ENCODE measurements at regions not wholly inside any gene's neighbourhood (a gene's known extent, or its start where the extent isn't known, plus 50 kb on each side); places are given as distances from the start of the nearest gene placed in this dataset.

DNA sequence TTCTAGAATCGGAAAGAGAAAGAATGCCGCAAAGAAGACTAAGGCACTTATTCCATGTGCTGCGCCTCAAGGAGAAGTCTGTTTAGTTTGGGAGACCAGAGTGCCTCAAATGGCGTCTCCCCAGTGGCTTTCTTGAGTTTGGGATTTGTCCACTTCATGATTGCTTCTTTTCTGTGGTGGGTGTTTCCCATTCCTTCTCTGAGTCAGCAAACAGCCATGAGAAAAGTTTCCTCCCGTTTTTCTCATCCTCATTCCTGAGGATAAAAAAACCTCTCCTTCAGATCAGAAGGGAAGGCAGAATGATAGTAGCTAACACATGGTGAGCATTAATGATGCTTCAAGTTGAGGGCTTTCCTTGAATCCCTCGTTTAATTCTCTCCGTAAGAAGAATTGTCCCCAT lies 275.9 kb upstream of the WWC1 start:
- H3K4me3 ChIP-seq (ENCODE audit: low read length): no peak overlapping the region
- no peaks in the 10 kb centered on the region for H3K9me2 ChIP-seq (ENCODE audit: insufficient read depth, low read length)
- no peaks in the 10 kb centered on the region for H3K79me2 ChIP-seq (replicated peaks; ENCODE audit: insufficient read depth, low read length)
- no peak overlapping the region for H3K27ac ChIP-seq (ENCODE audit: low read length)
- H2AFZ ChIP-seq (ENCODE audit: low read depth, low read length): no peak overlapping the region
- H3K4me2 ChIP-seq (ENCODE audit: low read length): no peak overlapping the region
- no peaks in the 10 kb centered on the region for H3K9me3 ChIP-seq (ENCODE audit: low read length)
- TF ChIP-seq, protein P1, sequence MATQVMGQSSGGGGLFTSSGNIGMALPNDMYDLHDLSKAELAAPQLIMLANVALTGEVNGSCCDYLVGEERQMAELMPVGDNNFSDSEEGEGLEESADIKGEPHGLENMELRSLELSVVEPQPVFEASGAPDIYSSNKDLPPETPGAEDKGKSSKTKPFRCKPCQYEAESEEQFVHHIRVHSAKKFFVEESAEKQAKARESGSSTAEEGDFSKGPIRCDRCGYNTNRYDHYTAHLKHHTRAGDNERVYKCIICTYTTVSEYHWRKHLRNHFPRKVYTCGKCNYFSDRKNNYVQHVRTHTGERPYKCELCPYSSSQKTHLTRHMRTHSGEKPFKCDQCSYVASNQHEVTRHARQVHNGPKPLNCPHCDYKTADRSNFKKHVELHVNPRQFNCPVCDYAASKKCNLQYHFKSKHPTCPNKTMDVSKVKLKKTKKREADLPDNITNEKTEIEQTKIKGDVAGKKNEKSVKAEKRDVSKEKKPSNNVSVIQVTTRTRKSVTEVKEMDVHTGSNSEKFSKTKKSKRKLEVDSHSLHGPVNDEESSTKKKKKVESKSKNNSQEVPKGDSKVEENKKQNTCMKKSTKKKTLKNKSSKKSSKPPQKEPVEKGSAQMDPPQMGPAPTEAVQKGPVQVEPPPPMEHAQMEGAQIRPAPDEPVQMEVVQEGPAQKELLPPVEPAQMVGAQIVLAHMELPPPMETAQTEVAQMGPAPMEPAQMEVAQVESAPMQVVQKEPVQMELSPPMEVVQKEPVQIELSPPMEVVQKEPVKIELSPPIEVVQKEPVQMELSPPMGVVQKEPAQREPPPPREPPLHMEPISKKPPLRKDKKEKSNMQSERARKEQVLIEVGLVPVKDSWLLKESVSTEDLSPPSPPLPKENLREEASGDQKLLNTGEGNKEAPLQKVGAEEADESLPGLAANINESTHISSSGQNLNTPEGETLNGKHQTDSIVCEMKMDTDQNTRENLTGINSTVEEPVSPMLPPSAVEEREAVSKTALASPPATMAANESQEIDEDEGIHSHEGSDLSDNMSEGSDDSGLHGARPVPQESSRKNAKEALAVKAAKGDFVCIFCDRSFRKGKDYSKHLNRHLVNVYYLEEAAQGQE (IDR thresholded peaks at IDR 0.05; ENCODE audit: borderline replicate concordance): no peak
- TF ChIP-seq SMC3 (conservative IDR thresholded peaks at IDR 0.05; ENCODE audit: poor library complexity) (no peak), POLR2AphosphoS5 (IDR thresholded peaks at IDR 0.05) (no peak), TAF1 (IDR thresholded peaks at IDR 0.05; ENCODE audit: low read depth) (no peak), RAD21 (conservative IDR thresholded peaks at IDR 0.05) (no peak), EZH2 (IDR thresholded peaks at IDR 0.05; ENCODE audit: borderline replicate concordance, insufficient read depth, low read length, poor library complexity, severe bottlenecking) (no peak), MXI1 (conservative IDR thresholded peaks at IDR 0.05; ENCODE audit: poor library complexity, severe bottlenecking) (no peak), EP300 (conservative IDR thresholded peaks at IDR 0.05; ENCODE audit: poor library complexity, severe bottlenecking) (no peak)
- TF ChIP-seq, protein P2, sequence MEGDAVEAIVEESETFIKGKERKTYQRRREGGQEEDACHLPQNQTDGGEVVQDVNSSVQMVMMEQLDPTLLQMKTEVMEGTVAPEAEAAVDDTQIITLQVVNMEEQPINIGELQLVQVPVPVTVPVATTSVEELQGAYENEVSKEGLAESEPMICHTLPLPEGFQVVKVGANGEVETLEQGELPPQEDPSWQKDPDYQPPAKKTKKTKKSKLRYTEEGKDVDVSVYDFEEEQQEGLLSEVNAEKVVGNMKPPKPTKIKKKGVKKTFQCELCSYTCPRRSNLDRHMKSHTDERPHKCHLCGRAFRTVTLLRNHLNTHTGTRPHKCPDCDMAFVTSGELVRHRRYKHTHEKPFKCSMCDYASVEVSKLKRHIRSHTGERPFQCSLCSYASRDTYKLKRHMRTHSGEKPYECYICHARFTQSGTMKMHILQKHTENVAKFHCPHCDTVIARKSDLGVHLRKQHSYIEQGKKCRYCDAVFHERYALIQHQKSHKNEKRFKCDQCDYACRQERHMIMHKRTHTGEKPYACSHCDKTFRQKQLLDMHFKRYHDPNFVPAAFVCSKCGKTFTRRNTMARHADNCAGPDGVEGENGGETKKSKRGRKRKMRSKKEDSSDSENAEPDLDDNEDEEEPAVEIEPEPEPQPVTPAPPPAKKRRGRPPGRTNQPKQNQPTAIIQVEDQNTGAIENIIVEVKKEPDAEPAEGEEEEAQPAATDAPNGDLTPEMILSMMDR (IDR thresholded peaks at IDR 0.05; ENCODE audit: poor library complexity, severe bottlenecking): no peak
- H3K27me3 ChIP-seq (ENCODE audit: insufficient read depth, low read depth, low read length): no peaks in the 10 kb centered on the region
- H3K9ac ChIP-seq (ENCODE audit: low read length): no peak overlapping the region
- no peaks in the 10 kb centered on the region for H4K20me1 ChIP-seq (ENCODE audit: insufficient read depth)
- no peaks in the 10 kb centered on the region for H3F3A ChIP-seq (ENCODE audit: insufficient read depth, low read length, poor library complexity, severe bottlenecking)
- H3K36me3 ChIP-seq (ENCODE audit: insufficient read depth, low read length): no peaks in the 10 kb centered on the region

DNA sequence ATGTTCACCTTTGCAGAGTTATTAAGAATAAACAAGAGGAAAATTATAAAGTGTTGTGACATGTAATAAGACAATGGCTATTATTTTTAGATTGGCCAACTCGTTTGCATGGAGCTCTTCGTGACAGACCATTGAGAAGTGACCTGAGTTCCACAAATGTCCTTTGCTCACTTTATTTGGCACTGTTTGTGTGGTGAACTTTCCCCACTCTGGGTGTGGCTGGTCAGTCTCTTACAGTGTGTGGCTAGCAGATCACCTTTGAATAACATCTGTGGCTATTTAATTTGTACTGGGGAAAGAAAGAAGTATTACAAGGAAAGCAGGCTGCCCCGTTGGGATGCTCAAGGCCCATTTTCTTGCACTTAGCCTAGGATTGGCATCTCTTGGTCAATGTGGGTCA lies 274.1 kb upstream of the WWC1 start:
- Histone ChIP-seq H3K9me2 (ENCODE audit: insufficient read depth, low read length) (no peaks in the 10 kb centered on the region), H3K9ac (ENCODE audit: low read length) (no peak overlapping the region), H4K20me1 (ENCODE audit: insufficient read depth) (no peaks in the 10 kb centered on the region), H3F3A (ENCODE audit: insufficient read depth, low read length, poor library complexity, severe bottlenecking) (no peaks in the 10 kb centered on the region), H3K4me3 (ENCODE audit: low read length) (no peak overlapping the region), H3K79me2 (replicated peaks; ENCODE audit: insufficient read depth, low read length) (no peaks in the 10 kb centered on the region), H3K4me2 (ENCODE audit: low read length) (no peak overlapping the region), H3K27ac (ENCODE audit: low read length) (no peak overlapping the region), H2AFZ (ENCODE audit: low read depth, low read length) (no peak overlapping the region), H3K9me3 (ENCODE audit: low read length) (no peaks in the 10 kb centered on the region), H3K36me3 (ENCODE audit: insufficient read depth, low read length) (no peaks in the 10 kb centered on the region), H3K27me3 (ENCODE audit: insufficient read depth, low read depth, low read length) (no peaks in the 10 kb centered on the region)
- TF ChIP-seq POLR2AphosphoS5 (IDR thresholded peaks at IDR 0.05): no peak
- TF ChIP-seq, protein P1 (IDR thresholded peaks at IDR 0.05; ENCODE audit: borderline replicate concordance): no peak
- no peak for TF ChIP-seq EZH2 (IDR thresholded peaks at IDR 0.05; ENCODE audit: borderline replicate concordance, insufficient read depth, low read length, poor library complexity, severe bottlenecking)
- TF ChIP-seq, protein P2 (IDR thresholded peaks at IDR 0.05; ENCODE audit: poor library complexity, severe bottlenecking): no peak
- TF ChIP-seq RAD21 (conservative IDR thresholded peaks at IDR 0.05): no peak
- TF ChIP-seq MXI1 (conservative IDR thresholded peaks at IDR 0.05; ENCODE audit: poor library complexity, severe bottlenecking): no peak
- no peak for TF ChIP-seq SMC3 (conservative IDR thresholded peaks at IDR 0.05; ENCODE audit: poor library complexity)
- no peak for TF ChIP-seq EP300 (conservative IDR thresholded peaks at IDR 0.05; ENCODE audit: poor library complexity, severe bottlenecking)
- no peak for TF ChIP-seq TAF1 (IDR thresholded peaks at IDR 0.05; ENCODE audit: low read depth)
